Stimulated activated memory B cell treated with anti-CD40 and anti-IgM and Interleukin-4, amounts not matched to agents 10 μg/mL and 1 μg/mL and 100 μg/mL, for 72 hours (primary cell): ENCODE measurements at regions not wholly inside any gene's neighbourhood (a gene's known extent, or its start where the extent isn't known, plus 50 kb on each side); places are given as distances from the start of the nearest gene placed in this dataset.

Experiments used
- ATAC-seq: fragments of 150-1000 bp; cut with Tn5 transposase; 2 replicates; pipeline ENCODE4 v1.10.0; 2021
- H3K27ac Mint-ChIP-seq: one replicate; pipeline ENCODE4 v1.8.0; 2022; ENCODE audit warnings: mild to moderate bottlenecking, mixed read lengths
- H3K27me3 Mint-ChIP-seq: one replicate; pipeline ENCODE4 v1.8.0; 2022; ENCODE audit warnings: mixed read lengths
- H3K36me3 Mint-ChIP-seq: one replicate; pipeline ENCODE4 v1.8.0; 2022; ENCODE audit warnings: mixed read lengths
- H3K4me1 Mint-ChIP-seq: one replicate; pipeline ENCODE4 v1.8.0; 2022; ENCODE audit warnings: mixed read lengths
- H3K4me3 Mint-ChIP-seq: one replicate; pipeline ENCODE4 v1.8.0; 2022; ENCODE audit warnings: mild to moderate bottlenecking, moderate library complexity, mixed read lengths
- H3K9me3 Mint-ChIP-seq: one replicate; pipeline ENCODE4 v1.8.0; 2022; ENCODE audit warnings: mixed read lengths

DNA sequence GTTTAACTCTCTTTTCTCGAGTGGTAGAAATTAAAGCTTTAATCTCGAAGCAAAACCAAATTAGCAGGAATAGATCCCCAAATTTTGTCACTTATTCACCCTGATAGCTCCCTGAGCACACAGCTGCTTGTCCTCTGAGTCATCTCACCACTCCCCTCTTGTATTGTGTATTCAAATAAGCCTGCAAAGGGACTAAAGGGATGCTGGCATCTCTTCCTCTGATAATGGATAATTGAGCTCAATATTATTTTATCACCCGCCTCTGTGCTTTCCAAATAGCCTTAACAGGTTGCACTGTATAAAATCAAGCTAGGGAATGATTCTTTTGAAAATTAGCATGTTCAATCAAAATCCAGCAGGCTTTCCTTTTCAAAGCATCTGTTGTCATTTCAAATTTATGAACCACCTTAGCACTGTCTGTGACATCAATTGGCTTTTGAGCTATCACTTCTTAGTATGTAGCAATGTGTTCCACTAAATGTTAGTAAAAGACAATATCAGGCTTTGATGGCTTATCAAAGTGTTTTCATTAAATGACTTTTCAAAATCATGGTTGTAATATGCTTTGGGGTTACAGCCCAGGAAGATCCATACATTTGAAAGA, 561.6 kb downstream of the PLA2G4A start:
- H3K36me3 Mint-ChIP-seq, result no peaks in the 10 kb centered on the region
- no peaks in the 10 kb centered on the region for H3K4me1 Mint-ChIP-seq
- no peak for ATAC-seq
- H3K4me3 Mint-ChIP-seq, result no peak overlapping the region
- H3K27me3 Mint-ChIP-seq, result no peaks in the 10 kb centered on the region
- no peaks in the 10 kb centered on the region for H3K9me3 Mint-ChIP-seq
- H3K27ac Mint-ChIP-seq, result no peak overlapping the region

DNA sequence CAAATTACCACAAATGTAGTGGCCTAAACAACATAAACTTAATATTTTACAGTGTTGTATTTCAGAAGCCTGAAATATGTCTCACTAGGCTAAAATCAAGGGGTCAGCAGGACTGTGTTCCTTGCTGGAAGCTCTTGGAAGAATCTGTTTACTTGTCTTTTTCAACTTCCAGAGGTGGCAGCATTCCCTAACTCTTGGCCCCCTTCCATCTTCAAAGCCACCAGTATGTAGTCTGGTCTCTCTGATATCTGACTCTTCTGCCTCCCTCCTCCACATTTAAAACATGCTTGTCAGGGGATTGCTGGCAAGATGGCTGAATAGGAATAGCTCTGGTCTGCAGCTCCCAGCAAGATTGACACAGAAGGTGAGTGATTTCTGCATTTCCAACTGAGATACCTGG, 567.5 kb downstream of the PLA2G4A start:
- ATAC-seq, result no peak
- no peak overlapping the region for H3K4me3 Mint-ChIP-seq
- no peaks in the 10 kb centered on the region for H3K4me1 Mint-ChIP-seq
- no peak overlapping the region for H3K27ac Mint-ChIP-seq
- H3K36me3 Mint-ChIP-seq, result no peaks in the 10 kb centered on the region
- H3K27me3 Mint-ChIP-seq, result no peaks in the 10 kb centered on the region
- H3K9me3 Mint-ChIP-seq, result peaks cover 5% of the 10 kb centered on the region

DNA sequence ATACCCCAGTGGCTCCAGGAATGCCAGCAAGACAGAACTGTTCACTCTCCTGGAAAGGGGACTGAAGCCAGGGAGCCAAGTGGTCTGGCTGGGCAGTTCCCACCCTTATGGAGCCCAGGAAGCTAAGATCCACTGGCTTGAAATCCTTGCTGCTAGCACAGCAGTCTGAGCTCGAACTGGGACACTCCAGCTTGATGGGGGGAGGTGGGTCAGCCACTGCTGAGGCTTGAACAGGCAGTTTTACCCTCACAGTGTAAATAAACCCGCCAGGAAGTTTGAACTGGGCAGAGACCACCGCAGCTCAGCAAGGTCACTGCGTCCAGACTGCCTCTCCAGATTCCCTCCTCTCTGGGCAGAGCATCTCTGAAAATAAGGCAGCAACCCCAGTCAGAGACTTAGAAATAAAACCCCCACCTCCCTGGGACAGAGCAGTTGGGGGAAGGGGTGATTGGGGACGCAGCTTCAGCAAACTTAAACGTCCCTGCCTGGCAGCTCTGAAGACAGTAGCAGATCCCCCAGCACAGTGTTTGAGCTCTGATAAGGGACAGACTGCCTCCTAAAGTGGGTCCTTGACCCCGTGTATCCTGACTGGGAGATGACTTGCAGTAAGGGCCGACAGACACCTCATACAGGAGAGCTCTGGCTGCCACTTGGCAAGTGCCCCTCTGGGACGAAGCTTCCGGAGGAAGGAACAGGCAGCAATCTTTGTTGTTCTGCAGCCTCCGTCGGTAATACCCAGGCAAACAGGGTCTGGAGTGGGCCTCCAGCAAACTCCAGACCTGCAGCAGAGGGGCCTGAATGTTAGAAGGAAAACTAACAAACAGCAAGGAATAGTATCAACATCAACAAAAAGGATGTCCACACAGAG, 568.4 kb downstream of the PLA2G4A start:
- no peak overlapping the region for H3K4me3 Mint-ChIP-seq
- H3K36me3 Mint-ChIP-seq, result no peaks in the 10 kb centered on the region
- no peaks in the 10 kb centered on the region for H3K27me3 Mint-ChIP-seq
- H3K27ac Mint-ChIP-seq, result no peak overlapping the region
- ATAC-seq, result no peak
- H3K4me1 Mint-ChIP-seq, result no peaks in the 10 kb centered on the region
- peaks cover 5% of the 10 kb centered on the region for H3K9me3 Mint-ChIP-seq

DNA sequence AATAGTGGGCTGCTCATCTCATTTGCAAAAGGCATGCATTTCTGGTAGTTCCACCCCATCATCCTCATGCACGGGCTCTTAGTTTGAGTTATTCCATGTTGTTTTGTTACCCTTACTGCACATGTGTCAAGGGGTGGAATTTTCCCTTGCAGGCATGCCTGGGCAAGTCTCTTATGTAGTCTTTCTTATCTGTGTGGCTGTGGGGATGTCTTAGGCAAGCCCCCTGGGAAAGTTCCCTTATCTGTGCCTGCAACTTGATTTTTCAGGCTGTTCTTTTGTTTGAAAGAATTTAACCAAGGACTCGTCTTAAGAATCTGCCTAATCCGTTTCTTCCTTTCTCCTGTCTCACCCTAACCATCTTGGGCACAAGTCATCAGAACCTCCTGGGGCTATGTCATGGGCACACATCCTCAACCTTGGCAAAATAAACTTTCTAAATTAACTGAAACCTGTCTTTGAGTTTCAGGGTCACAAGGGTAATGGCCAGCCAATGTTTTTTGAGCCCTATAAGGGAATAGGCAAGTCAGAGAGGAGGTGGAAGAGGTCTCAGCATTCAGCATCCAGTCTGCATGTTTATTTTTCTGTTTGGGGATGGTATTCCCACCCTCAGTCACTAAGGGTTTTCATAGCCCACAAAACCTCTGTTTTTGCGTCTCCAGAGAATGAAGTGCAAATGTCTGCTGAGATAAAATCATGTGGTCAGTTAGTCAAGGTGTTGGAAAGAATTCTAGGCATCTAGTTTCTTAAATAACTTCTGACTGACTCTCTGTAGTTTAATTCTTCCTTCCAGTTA, 579.7 kb downstream of the PLA2G4A start:
- no peaks in the 10 kb centered on the region for H3K27me3 Mint-ChIP-seq
- H3K9me3 Mint-ChIP-seq, result peaks cover 3% of the 10 kb centered on the region
- no peaks in the 10 kb centered on the region for H3K4me1 Mint-ChIP-seq
- no peaks in the 10 kb centered on the region for H3K36me3 Mint-ChIP-seq
- no peak overlapping the region for H3K27ac Mint-ChIP-seq
- no peak for ATAC-seq
- no peak overlapping the region for H3K4me3 Mint-ChIP-seq

DNA sequence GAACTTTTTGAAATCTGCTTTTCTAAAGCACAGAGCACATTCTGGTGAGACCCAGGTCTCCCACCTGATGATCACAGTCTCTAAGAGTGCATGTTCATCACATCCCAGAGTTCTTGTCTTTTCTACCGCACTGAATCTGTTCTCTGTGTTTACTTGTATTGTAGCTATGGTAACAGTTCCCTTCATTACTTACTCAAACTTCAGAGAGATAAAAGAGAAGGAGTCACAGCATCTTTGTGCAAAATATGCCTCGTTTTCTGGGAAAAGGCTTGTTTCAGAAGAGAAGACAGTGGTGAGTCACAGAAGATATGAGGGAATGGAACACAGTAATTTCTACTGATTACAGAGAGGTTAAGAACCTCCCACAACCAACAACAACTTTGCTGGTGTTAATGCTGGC, 580.6 kb downstream of the PLA2G4A start:
- Mint-ChIP-seq H3K36me3 (no peaks in the 10 kb centered on the region), H3K27ac (no peak overlapping the region), H3K9me3 (peaks cover 3% of the 10 kb centered on the region), H3K27me3 (no peaks in the 10 kb centered on the region), H3K4me1 (no peaks in the 10 kb centered on the region), H3K4me3 (no peak overlapping the region)
- ATAC-seq, result no peak

DNA sequence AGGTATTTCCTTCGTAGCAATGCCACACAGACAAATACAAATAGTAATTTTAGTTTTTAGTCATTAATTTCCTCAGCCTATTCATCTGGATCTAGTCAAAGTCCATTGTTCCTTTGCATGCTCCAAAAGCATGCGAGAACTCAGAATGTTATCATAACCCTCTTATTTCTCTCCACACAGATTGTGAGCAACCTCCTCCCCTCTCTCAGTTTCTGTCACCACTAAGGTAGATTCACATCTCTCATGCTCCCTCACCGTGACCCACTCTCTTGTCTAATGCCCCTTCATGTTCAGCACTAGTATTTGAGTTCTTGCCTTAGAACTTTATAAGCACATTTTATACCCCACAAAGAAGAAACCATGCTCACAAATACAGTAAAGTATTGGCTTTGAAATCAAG, 582.4 kb downstream of the PLA2G4A start:
- Mint-ChIP-seq H3K9me3 (peaks cover 3% of the 10 kb centered on the region), H3K27ac (no peak overlapping the region), H3K27me3 (no peaks in the 10 kb centered on the region), H3K4me1 (no peaks in the 10 kb centered on the region), H3K36me3 (no peaks in the 10 kb centered on the region), H3K4me3 (no peak overlapping the region)
- no peak for ATAC-seq

DNA sequence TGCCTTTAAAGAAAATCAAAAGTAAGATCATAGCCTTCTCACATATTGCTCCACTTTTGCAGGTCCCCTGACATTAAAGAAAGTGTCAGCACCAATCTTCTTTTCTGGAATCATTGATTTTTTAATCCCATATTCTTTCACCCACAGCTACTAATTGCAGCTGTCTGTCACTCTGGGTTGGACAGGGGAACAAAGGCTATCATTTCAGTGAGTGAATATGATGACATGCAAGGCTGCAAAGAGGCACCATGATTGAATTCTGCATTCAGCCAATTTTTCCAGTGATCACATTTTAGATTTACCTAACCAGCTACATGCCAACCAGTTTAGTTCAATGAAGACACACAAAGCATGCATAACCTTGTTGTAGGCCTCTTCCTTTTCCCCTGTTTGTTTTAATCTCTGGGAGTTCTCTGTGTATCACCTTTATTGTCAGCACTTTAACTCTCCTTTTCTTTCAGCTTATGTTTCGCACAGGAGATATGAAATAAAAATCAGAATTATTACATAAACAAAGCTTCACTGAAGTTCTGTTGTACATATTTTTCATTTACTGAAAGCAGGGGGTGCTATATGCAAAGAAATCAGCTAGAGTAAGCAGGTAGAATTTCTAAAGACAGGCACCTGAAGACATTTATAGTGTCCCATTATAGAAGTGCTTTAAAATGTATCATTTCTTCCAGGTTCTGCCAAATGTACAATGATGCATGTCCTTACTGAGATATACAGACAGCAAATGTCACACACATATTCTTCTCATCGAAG, 584.8 kb downstream of the PLA2G4A start:
- H3K36me3 Mint-ChIP-seq, result no peaks in the 10 kb centered on the region
- H3K27me3 Mint-ChIP-seq, result no peaks in the 10 kb centered on the region
- ATAC-seq, result no peak
- H3K4me3 Mint-ChIP-seq, result no peak overlapping the region
- H3K9me3 Mint-ChIP-seq, result peaks cover 3% of the 10 kb centered on the region
- no peak overlapping the region for H3K27ac Mint-ChIP-seq
- H3K4me1 Mint-ChIP-seq, result no peaks in the 10 kb centered on the region

DNA sequence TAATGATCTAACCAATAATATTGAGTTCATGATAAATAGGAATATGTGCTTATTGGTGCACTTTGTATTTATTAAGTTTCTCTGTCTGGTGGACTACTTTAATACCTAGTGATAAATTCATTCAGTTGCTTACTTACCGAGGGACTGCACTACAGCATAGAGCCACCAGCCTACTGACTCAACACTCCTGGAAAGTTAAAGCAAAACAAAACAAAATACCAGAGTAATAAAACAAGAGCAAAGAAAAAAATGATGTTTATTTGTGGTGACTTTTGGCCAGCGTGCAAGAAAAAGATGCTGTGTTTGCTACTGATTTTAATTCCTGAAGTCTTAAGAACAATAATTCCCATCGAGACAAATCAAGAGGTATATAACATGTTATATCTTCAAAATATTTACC, 586.3 kb downstream of the PLA2G4A start:
- ATAC-seq, result no peak
- Mint-ChIP-seq H3K27me3 (no peaks in the 10 kb centered on the region), H3K4me1 (no peaks in the 10 kb centered on the region), H3K27ac (no peak overlapping the region), H3K9me3 (peaks cover 3% of the 10 kb centered on the region), H3K36me3 (no peaks in the 10 kb centered on the region), H3K4me3 (no peak overlapping the region)

DNA sequence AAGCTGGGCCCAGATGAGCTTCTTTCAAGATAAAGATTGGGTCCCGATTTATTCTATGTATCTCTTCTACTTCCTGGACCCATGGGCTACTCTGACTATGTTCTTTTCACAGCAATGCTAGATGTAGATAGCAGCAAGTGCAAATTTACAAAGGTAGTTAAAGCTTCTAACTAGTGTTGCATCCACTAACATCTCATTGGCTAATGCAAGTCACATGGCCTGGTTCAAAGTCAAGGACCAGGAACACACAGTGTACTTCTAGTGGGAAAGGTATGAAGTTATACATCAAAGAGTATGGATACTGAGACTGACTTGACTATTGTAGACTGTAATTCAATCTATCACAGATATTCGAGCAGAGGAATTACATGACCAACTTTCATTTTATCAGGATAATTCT, 588.8 kb downstream of the PLA2G4A start:
- Mint-ChIP-seq H3K4me3 (no peak overlapping the region), H3K4me1 (no peaks in the 10 kb centered on the region), H3K36me3 (no peaks in the 10 kb centered on the region), H3K27ac (no peak overlapping the region), H3K9me3 (no peaks in the 10 kb centered on the region), H3K27me3 (no peaks in the 10 kb centered on the region)
- ATAC-seq, result no peak

DNA sequence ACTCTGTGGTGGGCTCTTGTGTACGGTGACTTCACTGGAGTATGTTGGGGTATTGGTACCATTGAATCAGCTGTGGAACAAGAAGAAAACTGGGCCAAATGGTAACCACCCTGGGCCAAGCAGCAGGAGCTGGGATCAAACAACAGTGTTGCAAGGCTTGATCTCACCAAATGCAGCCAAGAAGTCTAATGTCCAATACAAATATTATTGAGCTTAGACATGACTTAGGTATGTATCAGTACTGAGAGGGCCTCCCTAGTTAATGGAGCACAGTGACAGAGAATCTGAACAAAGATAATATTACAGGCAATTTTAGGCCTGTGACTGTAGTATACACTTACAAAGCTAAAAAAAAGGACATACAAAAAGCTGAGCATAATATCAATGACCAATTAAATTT, 604.8 kb downstream of the PLA2G4A start:
- H3K4me1 Mint-ChIP-seq, result no peaks in the 10 kb centered on the region
- H3K4me3 Mint-ChIP-seq, result no peak overlapping the region
- H3K27me3 Mint-ChIP-seq, result no peaks in the 10 kb centered on the region
- ATAC-seq, result no peak
- peaks cover under 1% of the 10 kb centered on the region for H3K9me3 Mint-ChIP-seq
- H3K27ac Mint-ChIP-seq, result no peak overlapping the region
- no peaks in the 10 kb centered on the region for H3K36me3 Mint-ChIP-seq

DNA sequence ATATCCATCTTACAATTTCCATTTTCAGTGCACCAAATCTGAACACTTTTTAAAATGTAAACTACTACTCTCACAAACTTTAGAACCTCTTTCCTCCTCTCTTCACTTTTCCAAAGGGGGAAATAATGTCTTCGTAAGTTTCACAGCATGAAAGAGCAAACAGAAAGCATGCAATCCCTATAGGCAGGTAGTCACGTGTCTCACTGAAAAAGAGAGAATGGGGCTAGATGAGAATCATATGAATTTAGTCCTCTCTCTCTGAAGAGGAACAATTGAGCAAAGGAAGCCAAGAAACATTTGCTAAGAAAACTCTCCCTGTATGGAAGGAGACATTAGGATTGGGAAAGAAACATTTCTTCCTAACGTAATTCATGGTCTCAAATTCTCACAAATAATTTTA, 613.9 kb downstream of the PLA2G4A start:
- peaks cover 9% of the 10 kb centered on the region for H3K9me3 Mint-ChIP-seq
- H3K4me1 Mint-ChIP-seq, result no peaks in the 10 kb centered on the region
- ATAC-seq, result no peak
- no peak overlapping the region for H3K4me3 Mint-ChIP-seq
- H3K27me3 Mint-ChIP-seq, result no peaks in the 10 kb centered on the region
- no peak overlapping the region for H3K27ac Mint-ChIP-seq
- H3K36me3 Mint-ChIP-seq, result no peaks in the 10 kb centered on the region

DNA sequence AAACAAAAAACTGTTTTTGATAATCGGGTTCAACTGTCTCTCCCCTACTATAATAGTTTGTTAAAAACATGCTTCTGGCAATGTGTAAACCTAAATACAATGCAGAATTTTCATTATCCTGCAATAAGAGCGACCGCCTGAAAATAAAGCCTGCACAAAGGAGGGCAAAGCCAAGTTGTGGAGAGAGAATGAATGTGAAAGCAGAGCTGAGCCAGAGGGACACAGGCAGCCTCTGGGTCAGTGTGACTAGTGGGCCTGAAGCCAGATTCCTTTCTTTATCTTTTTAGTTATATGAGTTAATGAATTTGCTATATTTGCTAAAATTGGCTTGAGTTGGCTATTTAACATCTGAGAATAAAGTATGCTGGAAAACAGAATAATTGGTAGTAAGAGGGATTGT, 615.2 kb downstream of the PLA2G4A start:
- ATAC-seq, result no peak
- Mint-ChIP-seq H3K36me3 (no peaks in the 10 kb centered on the region), H3K27ac (no peak overlapping the region), H3K27me3 (no peaks in the 10 kb centered on the region), H3K9me3 (peaks cover 9% of the 10 kb centered on the region), H3K4me1 (no peaks in the 10 kb centered on the region), H3K4me3 (no peak overlapping the region)

DNA sequence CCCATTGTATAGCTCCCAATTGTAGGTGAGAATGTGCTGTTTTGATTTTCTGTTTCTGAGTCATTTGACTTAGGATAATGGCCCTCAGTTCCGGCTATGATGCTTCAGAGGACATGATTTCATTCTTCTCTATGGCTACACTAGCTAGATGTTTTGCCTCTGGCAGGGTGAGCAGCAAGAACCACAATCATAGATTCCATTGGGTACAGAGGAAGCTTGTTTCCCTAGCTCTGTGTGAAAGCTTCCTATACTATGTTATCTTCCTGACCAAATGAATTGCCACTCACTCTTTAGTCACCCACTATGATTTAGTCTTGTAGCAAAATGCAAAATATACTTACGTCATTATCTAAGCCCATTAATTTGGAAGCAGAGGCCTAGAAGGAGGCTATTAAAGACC, 616.3 kb downstream of the PLA2G4A start:
- Mint-ChIP-seq H3K9me3 (peaks cover 9% of the 10 kb centered on the region), H3K36me3 (no peaks in the 10 kb centered on the region), H3K4me1 (no peaks in the 10 kb centered on the region), H3K4me3 (no peak overlapping the region), H3K27me3 (no peaks in the 10 kb centered on the region), H3K27ac (no peak overlapping the region)
- ATAC-seq, result no peak

DNA sequence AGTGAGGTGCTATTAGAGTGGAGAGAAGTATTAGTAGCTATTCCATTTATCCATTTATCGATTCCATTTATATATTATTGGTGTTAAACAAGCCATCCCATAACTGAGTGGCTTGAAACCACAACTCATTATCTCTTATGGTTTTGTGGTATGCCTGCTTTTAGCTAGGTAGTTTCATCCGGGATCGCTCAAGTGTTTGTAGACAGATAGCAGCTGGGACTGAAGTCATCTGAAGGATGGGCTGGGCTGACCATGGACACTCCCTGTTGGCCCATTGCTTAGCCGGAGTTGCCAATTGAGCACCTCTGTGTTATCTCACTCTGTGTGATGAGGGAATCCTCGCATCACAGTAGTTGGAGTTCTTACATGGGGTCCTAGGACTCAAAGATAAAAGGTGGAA, 622.5 kb downstream of the PLA2G4A start:
- Mint-ChIP-seq H3K27me3 (no peaks in the 10 kb centered on the region), H3K27ac (no peak overlapping the region), H3K4me3 (no peak overlapping the region), H3K9me3 (peaks cover 3% of the 10 kb centered on the region), H3K4me1 (no peaks in the 10 kb centered on the region), H3K36me3 (no peaks in the 10 kb centered on the region)
- ATAC-seq, result no peak

DNA sequence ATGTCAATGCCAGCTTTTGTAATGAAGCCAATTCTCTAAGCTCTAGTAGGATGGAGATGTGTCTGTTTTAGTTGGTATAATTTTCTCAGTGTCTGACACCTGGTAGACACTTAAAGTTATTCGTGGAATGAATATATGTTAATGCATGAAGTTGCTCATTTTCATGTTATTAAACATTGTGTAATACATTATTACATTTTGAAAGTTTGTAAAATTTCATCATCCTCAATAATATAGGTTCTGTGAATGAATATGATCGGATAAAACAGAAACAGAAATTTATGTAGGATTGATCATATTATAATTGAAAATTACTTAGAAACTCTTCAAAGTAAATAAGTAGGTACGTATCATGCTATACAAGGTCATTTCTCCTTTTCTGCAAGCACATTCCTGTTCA, 625.3 kb downstream of the PLA2G4A start:
- no peak overlapping the region for H3K4me3 Mint-ChIP-seq
- H3K9me3 Mint-ChIP-seq, result no peaks in the 10 kb centered on the region
- H3K27ac Mint-ChIP-seq, result no peak overlapping the region
- H3K4me1 Mint-ChIP-seq, result no peaks in the 10 kb centered on the region
- no peaks in the 10 kb centered on the region for H3K27me3 Mint-ChIP-seq
- H3K36me3 Mint-ChIP-seq, result no peaks in the 10 kb centered on the region
- ATAC-seq, result no peak
